ENCODE measurements at regions not wholly inside any gene's neighbourhood (a gene's known extent, or its start where the extent isn't known, plus 50 kb on each side); places are given as distances from the start of the nearest gene placed in this dataset.

GRCh38 chr6:145557474-145557873 lies 177.8 kb downstream of the EPM2A start:
- H3K27me3 ChIP-seq (replicated peaks; ENCODE audit: insufficient read depth) = no peaks in the 10 kb centered on the region
- DNase-seq (ENCODE audit: low spot score) = no peak
- H3K9me3 ChIP-seq = no peaks in the 10 kb centered on the region
- no peaks in the 10 kb centered on the region for H3K36me3 ChIP-seq
- H3K4me1 ChIP-seq (ENCODE audit: control insufficient read depth in 1 of 2, low read depth in 2 of 2) = no peaks in the 10 kb centered on the region
- no peak for ATAC-seq (ENCODE audit: insufficient number of reproducible peaks, low FRiP score, low read depth)
- no peak overlapping the region for H3K4me3 ChIP-seq
- H3K27ac ChIP-seq = no peak overlapping the region
- TF ChIP-seq CTCF (IDR thresholded peaks at IDR 0.05) = no peak

GRCh38 chr6:145559836-145560235 lies 175.5 kb downstream of the EPM2A start:
- H3K4me1 ChIP-seq (ENCODE audit: control insufficient read depth in 1 of 2, low read depth in 2 of 2) = no peaks in the 10 kb centered on the region
- no peak for DNase-seq (ENCODE audit: low spot score)
- H3K36me3 ChIP-seq = no peaks in the 10 kb centered on the region
- no peak overlapping the region for H3K4me3 ChIP-seq
- H3K9me3 ChIP-seq = no peaks in the 10 kb centered on the region
- no peak for ATAC-seq (ENCODE audit: insufficient number of reproducible peaks, low FRiP score, low read depth)
- no peaks in the 10 kb centered on the region for H3K27me3 ChIP-seq (replicated peaks; ENCODE audit: insufficient read depth)
- TF ChIP-seq CTCF (IDR thresholded peaks at IDR 0.05) = no peak
- H3K27ac ChIP-seq = no peak overlapping the region

- Histone ChIP-seq H3K4me1 (ENCODE audit: control insufficient read depth in 1 of 2, low read depth in 2 of 2) (no peaks in the 10 kb centered on the region), H3K36me3 (no peaks in the 10 kb centered on the region), H3K27ac (no peak overlapping the region), H3K27me3 (replicated peaks; ENCODE audit: insufficient read depth) (no peaks in the 10 kb centered on the region), H3K4me3 (no peak overlapping the region), H3K9me3 (no peaks in the 10 kb centered on the region)
- DNase-seq (ENCODE audit: low spot score) (no peak), ATAC-seq (ENCODE audit: insufficient number of reproducible peaks, low FRiP score, low read depth) (no peak)
- no peak for TF ChIP-seq CTCF (IDR thresholded peaks at IDR 0.05)
These were observed 173.9 kb downstream of the EPM2A start for GRCh38 chr6:145561095-145562072.

GRCh38 chr6:145562771-145563615 lies 172.3 kb downstream of the EPM2A start:
- no peak for TF ChIP-seq CTCF (IDR thresholded peaks at IDR 0.05)
- Histone ChIP-seq H3K4me3 (no peak overlapping the region), H3K27me3 (replicated peaks; ENCODE audit: insufficient read depth) (no peaks in the 10 kb centered on the region), H3K36me3 (no peaks in the 10 kb centered on the region), H3K27ac (no peak overlapping the region), H3K9me3 (no peaks in the 10 kb centered on the region), H3K4me1 (ENCODE audit: control insufficient read depth in 1 of 2, low read depth in 2 of 2) (no peaks in the 10 kb centered on the region)
- DNase-seq (ENCODE audit: low spot score) = no peak
- ATAC-seq (ENCODE audit: insufficient number of reproducible peaks, low FRiP score, low read depth) = no peak

- H3K27me3 ChIP-seq (replicated peaks; ENCODE audit: insufficient read depth) = no peaks in the 10 kb centered on the region
- H3K4me3 ChIP-seq = no peak overlapping the region
- no peaks in the 10 kb centered on the region for H3K9me3 ChIP-seq
- no peak overlapping the region for H3K27ac ChIP-seq
- ATAC-seq (ENCODE audit: insufficient number of reproducible peaks, low FRiP score, low read depth) = no peak
- no peaks in the 10 kb centered on the region for H3K4me1 ChIP-seq (ENCODE audit: control insufficient read depth in 1 of 2, low read depth in 2 of 2)
- DNase-seq (ENCODE audit: low spot score) = no peak
- no peaks in the 10 kb centered on the region for H3K36me3 ChIP-seq
- TF ChIP-seq CTCF (IDR thresholded peaks at IDR 0.05) = no peak
These were observed 170.8 kb downstream of the EPM2A start for GRCh38 chr6:145564553-145564952.
